HG03095 (cell line): ENCODE measurements at regions not wholly inside any gene's neighbourhood (a gene's known extent, or its start where the extent isn't known, plus 50 kb on each side); places are given as distances from the start of the nearest gene placed in this dataset.

Experiments used
- ATAC-seq: cut with Tn5 transposase; IDR thresholded peaks from one replicate; pipeline ENCODE4 v1.9.1; 2021; ENCODE audit warnings: moderate library complexity; ENCODE audit not compliant: unreplicated experiment

- no peak for ATAC-seq
These were observed 105.7 kb downstream of the TPRA1 start for GRCh38 chr3:127484601-127485388.

- peak; percentile 63 for ATAC-seq
These were observed 106.5 kb downstream of the TPRA1 start for GRCh38 chr3:127483902-127484591.

GRCh38 chr3:127483005-127483641, 107.4 kb downstream of the TPRA1 start:
- no peak for ATAC-seq

GRCh38 chr3:127482216-127483004, 108.1 kb downstream of the TPRA1 start:
- ATAC-seq, result no peak

- no peak for ATAC-seq
These were observed 110.2 kb downstream of the TPRA1 start for GRCh38 chr3:127480196-127480954.

GRCh38 chr3:127479449-127479848, 111.1 kb downstream of the TPRA1 start:
- ATAC-seq, result no peak

GRCh38 chr3:127478922-127479321, 111.6 kb downstream of the TPRA1 start:
- no peak for ATAC-seq

GRCh38 chr3:127477396-127477795, 113.1 kb downstream of the TPRA1 start:
- no peak for ATAC-seq

- ATAC-seq, result no peak
These were observed 113.6 kb downstream of the TPRA1 start for GRCh38 chr3:127476936-127477335.

- no peak for ATAC-seq
These were observed 114.4 kb downstream of the TPRA1 start for GRCh38 chr3:127475975-127476705.

GRCh38 chr3:127475391-127475790, 115.1 kb downstream of the TPRA1 start:
- ATAC-seq, result no peak

GRCh38 chr3:127473244-127474024, 117.1 kb downstream of the TPRA1 start:
- no peak for ATAC-seq

GRCh38 chr3:127472506-127472905, 118.0 kb downstream of the TPRA1 start:
- ATAC-seq, result no peak

GRCh38 chr3:127471142-127471541, 119.4 kb downstream of the TPRA1 start:
- no peak for ATAC-seq

GRCh38 chr3:127469760-127470159, 120.8 kb downstream of the TPRA1 start:
- no peak for ATAC-seq

GRCh38 chr3:127467391-127467790, 123.1 kb downstream of the TPRA1 start:
- no peak for ATAC-seq

GRCh38 chr3:127464642-127465041, 125.9 kb downstream of the TPRA1 start:
- ATAC-seq, result no peak

- no peak for ATAC-seq
These were observed 128.3 kb downstream of the TPRA1 start for GRCh38 chr3:127462111-127462655.
